LoVo (cell line): ENCODE measurements at regions not wholly inside any gene's neighbourhood (a gene's known extent, or its start where the extent isn't known, plus 50 kb on each side); places are given as distances from the start of the nearest gene placed in this dataset.
"Not testable (repeated sequence)": the region's sequence is repeated elsewhere in the genome, so short reads cannot be mapped to it uniquely, and the experiment has no call there.

Experiments used
- DNase-seq: peaks from one replicate; pipeline ENCODE4 v3.0.0-alpha.2; 2016; ENCODE audit warnings: low spot score

GRCh38 chr9:80521151-80521550, 949.4 kb downstream of the TLE4 start:
- no peak for DNase-seq

GRCh38 chr9:80520231-80520630, 948.5 kb downstream of the TLE4 start:
- DNase-seq, result no peak

- no peak for DNase-seq
These were observed 946.7 kb downstream of the TLE4 start for GRCh38 chr9:80518441-80518840.

GRCh38 chr9:80516679-80517078, 944.9 kb downstream of the TLE4 start:
- no peak for DNase-seq

- no peak for DNase-seq
These were observed 937.6 kb downstream of the TLE4 start for GRCh38 chr9:80509358-80509757.

GRCh38 chr9:80507611-80508010, 935.8 kb downstream of the TLE4 start:
- no peak for DNase-seq

GRCh38 chr9:80504601-80505230, 933.0 kb downstream of the TLE4 start:
- DNase-seq, result no peak

- no peak for DNase-seq
These were observed 932.0 kb downstream of the TLE4 start for GRCh38 chr9:80503671-80504281.

GRCh38 chr9:80502306-80502705, 930.5 kb downstream of the TLE4 start:
- DNase-seq, result no peak

- DNase-seq, result no peak
These were observed 929.9 kb downstream of the TLE4 start for GRCh38 chr9:80501635-80502034.

GRCh38 chr9:80500300-80500699, 928.5 kb downstream of the TLE4 start:
- no peak for DNase-seq

GRCh38 chr9:80498001-80498555, 926.3 kb downstream of the TLE4 start:
- no peak for DNase-seq

GRCh38 chr9:80496901-80497556, 925.3 kb downstream of the TLE4 start:
- DNase-seq, result no peak

GRCh38 chr9:80493258-80493657, 921.5 kb downstream of the TLE4 start:
- DNase-seq, result no peak

- DNase-seq, result no peak
These were observed 920.5 kb downstream of the TLE4 start for GRCh38 chr9:80492221-80492620.

GRCh38 chr9:80491086-80491696, 919.4 kb downstream of the TLE4 start:
- DNase-seq, result no peak

GRCh38 chr9:80489329-80489728, 917.6 kb downstream of the TLE4 start:
- no peak for DNase-seq

- DNase-seq, result no peak
These were observed 913.9 kb downstream of the TLE4 start for GRCh38 chr9:80485420-80486250.

GRCh38 chr9:80482251-80482650, 910.5 kb downstream of the TLE4 start:
- not testable (repeated sequence) for DNase-seq

GRCh38 chr9:80467632-80468031, 895.9 kb downstream of the TLE4 start:
- DNase-seq, result no peak

- DNase-seq, result no peak
These were observed 893.8 kb downstream of the TLE4 start for GRCh38 chr9:80465556-80465955.

- DNase-seq, result no peak
These were observed 877.7 kb downstream of the TLE4 start for GRCh38 chr9:80449513-80449912.
